ENCODE measurements at regions not wholly inside any gene's neighbourhood (a gene's known extent, or its start where the extent isn't known, plus 50 kb on each side); places are given as distances from the start of the nearest gene placed in this dataset.

DNA sequence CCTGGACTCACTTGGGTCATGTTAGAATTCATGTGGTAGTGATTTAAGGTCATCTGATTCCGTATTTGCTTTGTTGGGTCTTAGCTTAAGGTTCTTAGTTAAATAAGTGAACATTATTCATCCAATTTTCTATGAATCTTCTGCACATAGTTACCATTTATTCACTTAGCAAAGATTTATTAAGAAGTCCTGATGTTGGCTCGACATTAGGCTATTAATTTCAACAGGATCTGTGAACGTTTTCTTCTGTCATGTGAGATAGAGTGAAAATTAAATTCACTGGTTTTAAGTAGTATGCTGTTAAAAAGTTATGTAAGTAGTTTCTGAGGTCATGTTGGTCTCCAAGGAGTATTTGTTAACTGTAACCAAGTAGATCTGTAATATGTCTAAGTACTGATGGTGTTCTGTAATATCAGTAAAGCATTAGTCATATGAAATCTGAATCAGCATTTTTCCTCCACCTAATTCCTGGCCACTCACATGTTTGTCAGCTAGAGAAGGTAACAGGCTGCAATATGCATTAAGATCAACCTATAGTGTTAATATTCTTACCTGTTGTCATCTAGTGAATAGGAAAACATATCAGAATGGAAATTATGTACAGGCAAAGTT is 155.6 kb downstream of the PCDH7 start:
- Histone ChIP-seq H3F3A (ENCODE audit: insufficient read depth) (no peaks in the 10 kb centered on the region), H3K36me3 (ENCODE audit: low read depth) (no peaks in the 10 kb centered on the region), H3K27ac (no peak overlapping the region), H3K27me3 (replicated peaks; ENCODE audit: insufficient read depth) (no peaks in the 10 kb centered on the region), H3K4me3 (no peak overlapping the region), H3K9me3 (ENCODE audit: low read depth) (no peaks in the 10 kb centered on the region), H4K20me1 (ENCODE audit: insufficient read depth) (no peaks in the 10 kb centered on the region), H2AFZ (no peak overlapping the region), H3K9me2 (ENCODE audit: insufficient read depth) (no peaks in the 10 kb centered on the region), H3K4me1 (ENCODE audit: insufficient read depth) (no peaks in the 10 kb centered on the region), H3K4me2 (ENCODE audit: unreplicated experiment) (no peak overlapping the region), H3K79me2 (ENCODE audit: insufficient read depth) (no peaks in the 10 kb centered on the region), H3K9ac (no peak overlapping the region)
- 1 to 3% methylated on average over 3 of the region's 3 CpGs for WGBS, 2 experiments (ENCODE audit: low coverage in 1 of 2, low lambda C conversion rate in 2 of 2, missing lambda C conversion rate in 2 of 2)
- in situ Hi-C loops (cut with MboI): no loop called here
- DNase-seq: no peak
- TF ChIP-seq EZH2 (IDR thresholded peaks at IDR 0.05; ENCODE audit: insufficient read depth, poor library complexity, severe bottlenecking) (no peak), EZH2phosphoT487 (IDR thresholded peaks at IDR 0.05; ENCODE audit: insufficient read depth, low read depth) (no peak)

DNA sequence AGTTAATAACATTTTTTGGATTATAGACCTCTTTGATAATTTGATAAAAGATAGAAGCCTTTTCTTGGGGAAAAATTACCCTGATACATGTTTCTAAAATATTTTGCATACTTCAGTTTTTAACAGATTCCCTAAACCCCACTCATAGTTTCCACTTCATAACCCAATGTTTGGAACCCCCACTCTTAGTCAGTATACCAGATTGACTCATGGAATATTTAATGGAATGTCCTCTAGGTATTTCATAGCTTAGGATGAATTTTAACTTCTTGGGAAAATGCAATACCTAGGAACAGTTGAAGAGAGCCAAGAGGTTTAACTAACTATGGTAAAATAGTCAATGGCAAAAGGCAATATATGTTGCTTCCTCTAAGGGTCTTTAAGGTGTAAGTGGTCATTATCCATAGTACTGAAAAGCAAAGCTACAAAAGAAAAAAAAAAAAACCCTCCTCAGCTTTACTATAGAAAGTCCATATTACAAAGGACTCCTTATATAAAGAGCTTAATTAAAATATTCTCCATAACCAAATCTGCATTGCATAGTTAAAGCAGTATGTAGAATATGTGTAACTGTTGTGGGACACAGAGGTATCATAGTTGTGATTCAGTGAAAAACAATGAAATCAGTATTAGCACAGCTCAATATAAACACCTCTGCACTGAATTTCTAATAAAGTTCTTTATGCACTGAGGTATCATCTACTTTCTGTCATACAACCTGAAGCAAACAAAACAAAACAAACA is 159.9 kb downstream of the PCDH7 start:
- Histone ChIP-seq H3K9me3 (ENCODE audit: low read depth) (no peaks in the 10 kb centered on the region), H3K4me1 (ENCODE audit: insufficient read depth) (no peaks in the 10 kb centered on the region), H3K9me2 (ENCODE audit: insufficient read depth) (no peaks in the 10 kb centered on the region), H3F3A (ENCODE audit: insufficient read depth) (no peaks in the 10 kb centered on the region), H4K20me1 (ENCODE audit: insufficient read depth) (no peaks in the 10 kb centered on the region), H2AFZ (no peak overlapping the region), H3K36me3 (ENCODE audit: low read depth) (no peaks in the 10 kb centered on the region), H3K4me2 (ENCODE audit: unreplicated experiment) (no peak overlapping the region), H3K79me2 (ENCODE audit: insufficient read depth) (no peaks in the 10 kb centered on the region), H3K9ac (no peak overlapping the region), H3K4me3 (no peak overlapping the region), H3K27ac (no peak overlapping the region), H3K27me3 (replicated peaks; ENCODE audit: insufficient read depth) (no peaks in the 10 kb centered on the region)
- no peak for DNase-seq
- no peak for TF ChIP-seq EZH2 (IDR thresholded peaks at IDR 0.05; ENCODE audit: insufficient read depth, poor library complexity, severe bottlenecking)
- TF ChIP-seq EZH2phosphoT487 (IDR thresholded peaks at IDR 0.05; ENCODE audit: insufficient read depth, low read depth): no peak
- in situ Hi-C loops (cut with MboI): no loop called here

GRCh38 chr4:30881985-30882384 is 161.8 kb downstream of the PCDH7 start:
- H2AFZ ChIP-seq: no peak overlapping the region
- no peak for TF ChIP-seq EZH2 (IDR thresholded peaks at IDR 0.05; ENCODE audit: insufficient read depth, poor library complexity, severe bottlenecking)
- TF ChIP-seq EZH2phosphoT487 (IDR thresholded peaks at IDR 0.05; ENCODE audit: insufficient read depth, low read depth): no peak

DNA sequence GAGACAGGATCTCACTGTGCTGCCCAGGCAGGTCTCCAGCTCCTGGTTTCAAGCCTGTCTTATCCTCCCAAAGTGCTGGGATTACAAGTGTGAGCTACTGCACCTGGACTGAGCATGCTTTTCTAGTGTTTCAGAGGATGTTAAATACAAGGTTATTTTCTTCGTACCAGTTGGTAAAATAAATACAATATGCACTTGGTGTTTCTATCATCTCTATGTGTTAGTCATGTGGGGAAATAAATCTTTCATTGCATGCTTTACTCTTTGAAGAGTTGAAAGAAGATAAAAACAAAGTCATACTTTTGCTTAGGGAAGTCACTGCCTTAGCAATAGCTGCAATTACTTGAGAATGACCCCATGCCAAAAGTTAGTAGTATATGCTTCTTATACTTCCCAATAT is 162.3 kb downstream of the PCDH7 start:
- no peaks in the 10 kb centered on the region for H3K9me2 ChIP-seq (ENCODE audit: insufficient read depth)
- no peak overlapping the region for H3K4me3 ChIP-seq
- no peaks in the 10 kb centered on the region for H3F3A ChIP-seq (ENCODE audit: insufficient read depth)
- TF ChIP-seq EZH2 (IDR thresholded peaks at IDR 0.05; ENCODE audit: insufficient read depth, poor library complexity, severe bottlenecking): no peak
- no peak for TF ChIP-seq EZH2phosphoT487 (IDR thresholded peaks at IDR 0.05; ENCODE audit: insufficient read depth, low read depth)
- no peak overlapping the region for H2AFZ ChIP-seq
- WGBS, 2 experiments (ENCODE audit: low coverage in 1 of 2, low lambda C conversion rate in 2 of 2, missing lambda C conversion rate in 2 of 2): 6 to 8% methylated on average over 1 of the region's 1 CpG
- H3K9me3 ChIP-seq (ENCODE audit: low read depth): no peaks in the 10 kb centered on the region
- no peaks in the 10 kb centered on the region for H3K36me3 ChIP-seq (ENCODE audit: low read depth)
- H3K79me2 ChIP-seq (ENCODE audit: insufficient read depth): no peaks in the 10 kb centered on the region
- no peak for DNase-seq
- no peaks in the 10 kb centered on the region for H3K4me1 ChIP-seq (ENCODE audit: insufficient read depth)
- H3K27ac ChIP-seq: no peak overlapping the region
- H3K9ac ChIP-seq: no peak overlapping the region
- in situ Hi-C loops (cut with MboI): no loop called here
- no peak overlapping the region for H3K4me2 ChIP-seq (ENCODE audit: unreplicated experiment)
- no peaks in the 10 kb centered on the region for H4K20me1 ChIP-seq (ENCODE audit: insufficient read depth)
- H3K27me3 ChIP-seq (replicated peaks; ENCODE audit: insufficient read depth): no peaks in the 10 kb centered on the region

More at GRCh38 chr4:30881985-30882384, 161.8 kb downstream of the PCDH7 start:
- Histone ChIP-seq H3K9me3 (ENCODE audit: low read depth) (no peaks in the 10 kb centered on the region), H3K4me2 (ENCODE audit: unreplicated experiment) (no peak overlapping the region), H3K9me2 (ENCODE audit: insufficient read depth) (no peaks in the 10 kb centered on the region), H3K4me3 (no peak overlapping the region), H3K4me1 (ENCODE audit: insufficient read depth) (no peaks in the 10 kb centered on the region), H3K27me3 (replicated peaks; ENCODE audit: insufficient read depth) (no peaks in the 10 kb centered on the region), H4K20me1 (ENCODE audit: insufficient read depth) (no peaks in the 10 kb centered on the region), H3K9ac (no peak overlapping the region), H3K79me2 (ENCODE audit: insufficient read depth) (no peaks in the 10 kb centered on the region), H3K36me3 (ENCODE audit: low read depth) (no peaks in the 10 kb centered on the region), H3F3A (ENCODE audit: insufficient read depth) (no peaks in the 10 kb centered on the region), H3K27ac (no peak overlapping the region)
- DNase-seq: no peak
- in situ Hi-C loops (cut with MboI): no loop called here
- WGBS, 2 experiments (ENCODE audit: low coverage in 1 of 2, low lambda C conversion rate in 2 of 2, missing lambda C conversion rate in 2 of 2): 5 to 43% methylated on average over 2 of the region's 2 CpGs
